ENCODE measurements at regions not wholly inside any gene's neighbourhood (a gene's known extent, or its start where the extent isn't known, plus 50 kb on each side); places are given as distances from the start of the nearest gene placed in this dataset.
A peak's percentile ranks its signal among the peaks of the same experiment; 100 is the strongest.

DNA sequence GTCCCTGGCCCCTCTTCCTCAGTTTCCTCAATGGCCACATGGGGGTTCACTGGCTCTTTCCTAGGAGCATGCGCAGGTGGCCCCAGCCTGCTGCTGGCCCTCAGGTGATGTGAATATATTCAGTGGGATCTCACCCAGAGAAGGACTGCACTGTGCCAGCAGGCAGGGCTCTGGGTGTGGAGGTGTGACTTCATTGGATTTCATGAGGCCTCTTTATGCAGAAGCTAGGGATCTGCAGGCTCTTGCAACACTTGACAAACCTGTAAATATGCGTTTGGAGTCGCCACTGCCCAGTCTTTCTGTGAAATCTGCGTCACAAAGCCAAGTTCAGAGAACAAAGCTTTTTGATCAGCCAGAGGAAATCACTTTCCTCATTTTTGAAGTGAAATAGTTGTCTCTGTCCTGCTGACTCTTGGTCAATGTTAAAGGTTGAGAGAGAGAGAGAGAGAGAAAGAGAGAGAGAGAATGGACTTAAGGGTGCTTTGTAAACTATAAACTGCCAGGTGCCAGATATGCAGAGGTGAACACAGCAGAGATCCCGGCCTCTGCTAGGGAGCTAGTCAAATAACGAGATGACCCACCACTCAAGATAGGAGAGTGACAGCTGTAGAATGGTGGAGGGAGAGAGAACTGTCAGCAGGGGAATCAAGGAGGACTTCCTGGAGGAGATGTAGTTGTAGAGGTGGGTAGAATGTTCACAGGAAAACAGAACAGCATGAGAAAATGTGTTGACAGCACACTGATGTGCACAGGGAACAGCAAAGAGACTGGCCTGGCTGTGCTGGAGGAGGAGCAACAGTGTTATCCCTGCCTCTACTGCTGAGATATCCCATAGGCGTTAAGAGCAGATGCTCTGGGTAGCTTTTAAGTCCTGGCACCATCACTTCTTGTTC lies 167.0 kb upstream of the ZNF618 start:
- H3K4me3 ChIP-seq (ENCODE audit: low read length) = no peak overlapping the region
- no peaks in the 10 kb centered on the region for H3K27me3 ChIP-seq (ENCODE audit: insufficient read depth, low read length)
- H3K36me3 ChIP-seq (ENCODE audit: insufficient read depth, low read depth, low read length) = no peaks in the 10 kb centered on the region
- H3K4me1 ChIP-seq (ENCODE audit: insufficient read depth, low read length) = peaks cover 9% of the 10 kb centered on the region; the same call in 1 of the 2 replicates
- no peak overlapping the region for H3K27ac ChIP-seq (ENCODE audit: low read length)
- H3K9ac ChIP-seq (ENCODE audit: low read depth, low read length) = no peak overlapping the region
- H3K9me3 ChIP-seq (ENCODE audit: insufficient read depth, low read depth, low read length) = peaks cover 4% of the 10 kb centered on the region; the same call in 1 of the 2 replicates

- Histone ChIP-seq H3K9ac (ENCODE audit: low read depth, low read length) (no peak overlapping the region), H3K4me1 (ENCODE audit: insufficient read depth, low read length) (peaks cover 9% of the 10 kb centered on the region; the same call in 1 of the 2 replicates), H3K27ac (ENCODE audit: low read length) (no peak overlapping the region), H3K36me3 (ENCODE audit: insufficient read depth, low read depth, low read length) (no peaks in the 10 kb centered on the region), H3K4me3 (ENCODE audit: low read length) (no peak overlapping the region), H3K9me3 (ENCODE audit: insufficient read depth, low read depth, low read length) (peaks cover 4% of the 10 kb centered on the region; the same call in 1 of the 2 replicates), H3K27me3 (ENCODE audit: insufficient read depth, low read length) (no peaks in the 10 kb centered on the region)
Measured at GRCh38 chr9:113709721-113710120, 166.4 kb upstream of the ZNF618 start.

- H3K4me1 ChIP-seq (ENCODE audit: insufficient read depth, low read length) = peaks cover 2% of the 10 kb centered on the region; the same call in 1 of the 2 replicates
- peaks cover 4% of the 10 kb centered on the region for H3K9me3 ChIP-seq (ENCODE audit: insufficient read depth, low read depth, low read length)
- no peaks in the 10 kb centered on the region for H3K36me3 ChIP-seq (ENCODE audit: insufficient read depth, low read depth, low read length)
- H3K9ac ChIP-seq (ENCODE audit: low read depth, low read length) = no peak overlapping the region
- no peak overlapping the region for H3K27ac ChIP-seq (ENCODE audit: low read length)
- no peak overlapping the region for H3K4me3 ChIP-seq (ENCODE audit: low read length)
- no peaks in the 10 kb centered on the region for H3K27me3 ChIP-seq (ENCODE audit: insufficient read depth, low read length)
Measured at GRCh38 chr9:113711251-113711650, 164.9 kb upstream of the ZNF618 start.

- Histone ChIP-seq H3K27me3 (ENCODE audit: insufficient read depth, low read length) (no peaks in the 10 kb centered on the region), H3K27ac (ENCODE audit: low read length) (no peak overlapping the region), H3K4me1 (ENCODE audit: insufficient read depth, low read length) (no peaks in the 10 kb centered on the region), H3K4me3 (ENCODE audit: low read length) (no peak overlapping the region), H3K9me3 (ENCODE audit: insufficient read depth, low read depth, low read length) (peaks cover 4% of the 10 kb centered on the region), H3K36me3 (ENCODE audit: insufficient read depth, low read depth, low read length) (no peaks in the 10 kb centered on the region), H3K9ac (ENCODE audit: low read depth, low read length) (no peak overlapping the region)
Measured at GRCh38 chr9:113712053-113712452, 164.1 kb upstream of the ZNF618 start.

DNA sequence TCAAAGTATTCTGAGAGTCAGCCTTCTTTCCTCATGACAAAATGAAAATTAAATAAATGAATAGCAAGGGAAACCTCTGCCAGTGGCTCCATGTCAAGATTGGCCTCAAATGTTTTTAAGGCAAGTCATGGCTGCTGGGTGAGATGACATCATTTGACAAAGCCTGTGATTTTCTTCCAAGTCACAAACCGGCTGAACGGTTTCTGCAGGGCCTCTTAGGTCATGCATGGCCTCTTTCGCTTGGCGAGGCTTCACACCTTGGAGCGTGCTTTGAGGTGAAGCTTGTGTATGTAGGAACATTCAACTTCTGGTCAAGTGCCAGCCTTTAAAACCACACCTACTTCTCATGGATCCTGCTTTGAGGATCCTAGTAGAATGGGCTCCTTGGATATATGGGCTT lies 161.0 kb upstream of the ZNF618 start:
- Histone ChIP-seq H3K27me3 (ENCODE audit: insufficient read depth, low read length) (peaks cover 7% of the 10 kb centered on the region; the same call in 1 of the 2 replicates), H3K4me3 (ENCODE audit: low read length) (no peak overlapping the region), H3K9ac (ENCODE audit: low read depth, low read length) (no peak overlapping the region), H3K9me3 (ENCODE audit: insufficient read depth, low read depth, low read length) (no peaks in the 10 kb centered on the region; the same call in 1 of the 2 replicates), H3K4me1 (ENCODE audit: insufficient read depth, low read length) (0 out of 2 replicates have a peak, but pooled peaks cover 1% of the 10 kb centered on the region), H3K36me3 (ENCODE audit: insufficient read depth, low read depth, low read length) (no peaks in the 10 kb centered on the region), H3K27ac (ENCODE audit: low read length) (no peak overlapping the region)

DNA sequence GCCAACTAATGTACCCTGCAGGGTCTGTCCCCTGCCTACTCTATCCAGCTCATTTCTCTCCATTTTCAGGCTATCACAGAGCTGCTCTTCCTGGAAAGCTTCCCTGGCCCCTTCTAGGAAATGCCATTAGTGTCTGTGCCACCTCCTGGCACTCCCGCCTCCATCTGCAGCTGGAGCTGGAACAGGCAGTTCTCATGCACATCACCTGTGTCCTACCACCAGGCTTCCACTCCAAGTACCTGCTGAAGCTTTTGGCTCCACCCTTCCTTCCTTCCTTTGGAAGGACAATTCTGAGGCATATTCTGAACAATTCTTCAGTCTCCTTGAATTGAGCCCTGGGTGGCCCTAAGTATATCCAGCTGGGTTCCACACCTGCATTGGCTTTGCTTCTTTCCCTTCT lies 156.2 kb upstream of the ZNF618 start:
- H3K4me1 ChIP-seq (ENCODE audit: insufficient read depth, low read length) = 0 out of 2 replicates have a peak, but pooled peaks cover 11% of the 10 kb centered on the region
- no peak overlapping the region for H3K9ac ChIP-seq (ENCODE audit: low read depth, low read length)
- H3K9me3 ChIP-seq (ENCODE audit: insufficient read depth, low read depth, low read length) = no peaks in the 10 kb centered on the region; the same call in 1 of the 2 replicates
- H3K4me3 ChIP-seq (ENCODE audit: low read length) = no peak overlapping the region
- H3K27ac ChIP-seq (ENCODE audit: low read length) = no peak overlapping the region
- H3K36me3 ChIP-seq (ENCODE audit: insufficient read depth, low read depth, low read length) = no peaks in the 10 kb centered on the region
- H3K27me3 ChIP-seq (ENCODE audit: insufficient read depth, low read length) = peaks cover 10% of the 10 kb centered on the region; the same call in 1 of the 2 replicates

GRCh38 chr9:113720495-113720894 lies 155.6 kb upstream of the ZNF618 start:
- Histone ChIP-seq H3K9ac (ENCODE audit: low read depth, low read length) (no peak overlapping the region), H3K27ac (ENCODE audit: low read length) (no peak overlapping the region), H3K4me3 (ENCODE audit: low read length) (peak overlapping the region; percentile 26; the same call in 1 of the 2 replicates), H3K9me3 (ENCODE audit: insufficient read depth, low read depth, low read length) (no peaks in the 10 kb centered on the region; the same call in 1 of the 2 replicates), H3K27me3 (ENCODE audit: insufficient read depth, low read length) (peaks cover 10% of the 10 kb centered on the region; the same call in 1 of the 2 replicates), H3K4me1 (ENCODE audit: insufficient read depth, low read length) (0 out of 2 replicates have a peak, but pooled peaks cover 11% of the 10 kb centered on the region), H3K36me3 (ENCODE audit: insufficient read depth, low read depth, low read length) (no peaks in the 10 kb centered on the region)

GRCh38 chr9:113721856-113722255 lies 154.3 kb upstream of the ZNF618 start:
- Histone ChIP-seq H3K4me3 (ENCODE audit: low read length) (no peak overlapping the region), H3K9me3 (ENCODE audit: insufficient read depth, low read depth, low read length) (no peaks in the 10 kb centered on the region), H3K27ac (ENCODE audit: low read length) (no peak overlapping the region), H3K4me1 (ENCODE audit: insufficient read depth, low read length) (0 out of 2 replicates have a peak, but pooled peaks cover 11% of the 10 kb centered on the region), H3K27me3 (ENCODE audit: insufficient read depth, low read length) (peaks cover 10% of the 10 kb centered on the region; the same call in 1 of the 2 replicates), H3K9ac (ENCODE audit: low read depth, low read length) (no peak overlapping the region), H3K36me3 (ENCODE audit: insufficient read depth, low read depth, low read length) (no peaks in the 10 kb centered on the region)

- Histone ChIP-seq H3K4me1 (ENCODE audit: insufficient read depth, low read length) (0 out of 2 replicates have a peak, but pooled peaks cover 11% of the 10 kb centered on the region), H3K9ac (ENCODE audit: low read depth, low read length) (no peak overlapping the region), H3K27ac (ENCODE audit: low read length) (no peak overlapping the region), H3K27me3 (ENCODE audit: insufficient read depth, low read length) (peaks cover 8% of the 10 kb centered on the region; the same call in 1 of the 2 replicates), H3K9me3 (ENCODE audit: insufficient read depth, low read depth, low read length) (no peaks in the 10 kb centered on the region), H3K4me3 (ENCODE audit: low read length) (no peak overlapping the region), H3K36me3 (ENCODE audit: insufficient read depth, low read depth, low read length) (no peaks in the 10 kb centered on the region)
Measured at GRCh38 chr9:113724202-113724601, 151.9 kb upstream of the ZNF618 start.

- no peak overlapping the region for H3K9ac ChIP-seq (ENCODE audit: low read depth, low read length)
Measured at GRCh38 chr9:113728989-113729388, 147.1 kb upstream of the ZNF618 start.

GRCh38 chr9:113734826-113735225 lies 141.3 kb upstream of the ZNF618 start:
- H3K4me3 ChIP-seq (ENCODE audit: low read length) = no peak overlapping the region
- H3K9ac ChIP-seq (ENCODE audit: low read depth, low read length) = no peak overlapping the region
- H3K9me3 ChIP-seq (ENCODE audit: insufficient read depth, low read depth, low read length) = peaks cover 16% of the 10 kb centered on the region
- H3K36me3 ChIP-seq (ENCODE audit: insufficient read depth, low read depth, low read length) = no peaks in the 10 kb centered on the region
- no peaks in the 10 kb centered on the region; the same call in 1 of the 2 replicates for H3K4me1 ChIP-seq (ENCODE audit: insufficient read depth, low read length)
- no peaks in the 10 kb centered on the region for H3K27me3 ChIP-seq (ENCODE audit: insufficient read depth, low read length)
- no peak overlapping the region for H3K27ac ChIP-seq (ENCODE audit: low read length)

More at GRCh38 chr9:113728989-113729388, 147.1 kb upstream of the ZNF618 start:
- Histone ChIP-seq H3K27me3 (ENCODE audit: insufficient read depth, low read length) (no peaks in the 10 kb centered on the region), H3K9me3 (ENCODE audit: insufficient read depth, low read depth, low read length) (peaks cover 12% of the 10 kb centered on the region), H3K4me3 (ENCODE audit: low read length) (no peak overlapping the region), H3K4me1 (ENCODE audit: insufficient read depth, low read length) (no peaks in the 10 kb centered on the region), H3K27ac (ENCODE audit: low read length) (no peak overlapping the region), H3K36me3 (ENCODE audit: insufficient read depth, low read depth, low read length) (no peaks in the 10 kb centered on the region)
